Kidney (tissue), 13 donors: ENCODE measurements at regions not wholly inside any gene's neighbourhood (a gene's known extent, or its start where the extent isn't known, plus 50 kb on each side); places are given as distances from the start of the nearest gene placed in this dataset.

Experiments used
- DNase-seq, 5 donors: peaks; one replicate each; pipeline ENCODE4 v3.0.0-alpha.2; 2013 to 2020
- FAIRE-seq: peaks from 2 replicates; lab custom pipeline; 2012; peaks lifted over from hg19 to GRCh38; lab: Jason Lieb, UNC
- H3K27ac ChIP-seq, 2 donors: one replicate each; pipeline ENCODE4 v1.7.0; 2013; ENCODE audit warnings: low read depth in 2 of 2, low read length in 2 of 2, inconsistent platforms in 1 of 2
- H3K27me3 ChIP-seq: one replicate; pipeline ENCODE4 v1.7.1; 2013; ENCODE audit warnings: low read length, inconsistent platforms; ENCODE audit not compliant: control insufficient read depth, insufficient read depth
- H3K36me3 ChIP-seq, 3 donors: one replicate each; pipeline versions ENCODE4 v1.7.0 to v1.7.1; 2013; ENCODE audit warnings: low read length in 3 of 3, control low read depth in 1 of 3, inconsistent platforms in 1 of 3; ENCODE audit not compliant: insufficient read depth in 3 of 3, control insufficient read depth in 2 of 3
- H3K4me1 ChIP-seq, 3 donors: one replicate each; pipeline versions ENCODE4 v1.7.0 to v1.7.1; 2013; ENCODE audit warnings: low read length in 3 of 3, inconsistent platforms in 1 of 3, low read depth in 1 of 3; ENCODE audit not compliant: control insufficient read depth in 2 of 3, insufficient read depth in 2 of 3
- H3K4me3 ChIP-seq, 3 donors: one replicate each; pipeline versions ENCODE4 v1.7.0 to v1.8.1; 2013; ENCODE audit warnings: low read length in 3 of 3, control low read depth in 1 of 3, inconsistent platforms in 1 of 3
- H3K9ac ChIP-seq, 3 donors: one replicate each; pipeline versions ENCODE4 v1.7.0 to v1.7.1; 2013; ENCODE audit warnings: low read length in 3 of 3, control low read depth in 1 of 3, inconsistent platforms in 1 of 3
- H3K9me3 ChIP-seq, 3 donors: one replicate each; pipeline versions ENCODE4 v1.7.0 to v1.7.1; 2013; ENCODE audit warnings: low read length in 3 of 3, control low read depth in 1 of 3, inconsistent platforms in 1 of 3; ENCODE audit not compliant: control insufficient read depth in 2 of 3, insufficient read depth in 1 of 3
- CTCF ChIP-seq: IDR thresholded peaks from 3 replicates; pipeline ENCODE4 v1.5.1; 2012; ENCODE audit warnings: mild to moderate bottlenecking, moderate library complexity, borderline replicate concordance; ENCODE audit not compliant: insufficient read depth; ENCODE audit errors: extremely low read depth
- intact Hi-C: fragments of 100-400 bp; cut with DNase I; formaldehyde crosslinking; loops from one replicate; pipeline ENCODE4 v1.11.1; 2022
- donor health status: control.
- donor health status: control.
- donor health status: control.
- donor health status: control.
- donor health status: control.
- donor health status: DM: yes; HTN: yes; CAD: no.
- donor health status: Normal renal cell carcinoma (clear cell type).

GRCh38 chr2:206379266-206379665 is 64.1 kb upstream of the ADAM23 start:
- no peak overlapping the region for H3K4me3 ChIP-seq
- H3K27me3 ChIP-seq = no peaks in the 10 kb centered on the region
- FAIRE-seq (no peak), DNase-seq (peak in 3 of 5 donors; percentile 25 to 90 (median 76))
- H3K9ac ChIP-seq = no peak overlapping the region
- no peaks in the 10 kb centered on the region for H3K4me1 ChIP-seq
- H3K36me3 ChIP-seq = no peaks in the 10 kb centered on the region
- no peak for TF ChIP-seq CTCF
- intact Hi-C loops = no loop called here
- H3K27ac ChIP-seq = no peak overlapping the region
- H3K9me3 ChIP-seq = peaks cover 0 to 14% (median 0%) of the 10 kb centered on the region in 3 donors

- Histone ChIP-seq H3K36me3 (no peaks in the 10 kb centered on the region), H3K27me3 (no peaks in the 10 kb centered on the region), H3K9me3 (peaks cover 0 to 16% (median 0%) of the 10 kb centered on the region in 3 donors), H3K4me3 (no peak overlapping the region), H3K4me1 (no peaks in the 10 kb centered on the region), H3K9ac (no peak overlapping the region), H3K27ac (no peak overlapping the region)
- DNase-seq = no peak
- intact Hi-C loops = no loop called here
- FAIRE-seq = no peak
- no peak for TF ChIP-seq CTCF
These were observed 63.4 kb upstream of the ADAM23 start for GRCh38 chr2:206379886-206380285.

DNA sequence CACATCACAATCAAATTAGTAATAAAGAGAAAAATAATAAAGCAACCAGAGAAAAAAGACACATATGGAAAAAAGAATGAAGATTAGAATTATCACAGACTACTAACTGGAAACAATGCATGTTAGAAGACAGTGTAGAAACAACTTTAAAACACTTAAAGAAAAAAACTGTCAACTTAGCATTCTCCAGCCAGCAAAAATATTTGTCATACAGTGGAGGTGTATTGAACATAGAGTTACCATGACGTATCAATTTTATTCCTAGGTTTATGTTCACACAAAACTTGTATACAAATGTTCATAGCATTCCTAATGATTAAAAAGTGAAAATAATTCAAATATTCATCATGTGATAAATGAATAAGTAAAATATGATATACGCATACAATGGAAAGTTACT is 61.5 kb upstream of the ADAM23 start:
- no peaks in the 10 kb centered on the region for H3K4me1 ChIP-seq
- H3K27ac ChIP-seq = no peak overlapping the region
- no peak for TF ChIP-seq CTCF
- peaks cover 0 to 9% (median 0%) of the 10 kb centered on the region in 3 donors for H3K9me3 ChIP-seq
- FAIRE-seq (no peak), DNase-seq (no peak)
- intact Hi-C loops = no loop called here
- H3K4me3 ChIP-seq = no peak overlapping the region
- H3K36me3 ChIP-seq = no peaks in the 10 kb centered on the region
- H3K27me3 ChIP-seq = no peaks in the 10 kb centered on the region
- H3K9ac ChIP-seq = no peak overlapping the region

DNA sequence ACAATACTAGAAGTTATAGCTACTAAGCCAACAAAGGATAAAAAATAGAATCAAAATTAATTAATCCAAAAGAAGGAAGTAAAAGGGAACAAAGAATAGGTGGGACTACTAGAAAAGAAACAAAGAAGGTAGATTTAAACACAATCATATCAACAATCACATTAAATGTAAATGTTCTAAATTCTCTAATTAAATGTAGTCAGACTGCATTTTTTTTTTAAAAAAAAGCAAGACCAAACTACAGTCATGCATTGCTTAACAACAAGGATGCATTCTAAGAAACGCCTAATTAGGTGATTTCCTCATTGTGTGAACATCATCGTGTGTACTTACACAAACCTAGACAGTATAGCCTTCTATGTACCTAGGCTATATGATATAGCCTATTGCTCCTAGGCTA is 59.7 kb upstream of the ADAM23 start:
- Histone ChIP-seq H3K36me3 (no peaks in the 10 kb centered on the region), H3K4me3 (no peak overlapping the region), H3K27me3 (no peaks in the 10 kb centered on the region), H3K9ac (no peak overlapping the region), H3K9me3 (peaks cover 0 to 9% (median 0%) of the 10 kb centered on the region in 3 donors), H3K27ac (no peak overlapping the region), H3K4me1 (no peaks in the 10 kb centered on the region)
- TF ChIP-seq CTCF = no peak
- FAIRE-seq = no peak
- intact Hi-C loops = no loop called here
- no peak for DNase-seq
